HepG2 (cell line): ENCODE measurements at regions not wholly inside any gene's neighbourhood (a gene's known extent, or its start where the extent isn't known, plus 50 kb on each side); places are given as distances from the start of the nearest gene placed in this dataset.
"Not testable (repeated sequence)": the region's sequence is repeated elsewhere in the genome, so short reads cannot be mapped to it uniquely, and the experiment has no call there.

Experiments
- ATAC-seq: fragments of 200-7000 bp; cut with Tn5 transposase; 3 replicates; pipeline ENCODE4 v1.9.1; 2020; ENCODE audit warnings: mild to moderate bottlenecking, moderate library complexity
- BruUV-seq: library from RNA; stranded (reverse); fragments of 400-500 nt; replicated peaks from 2 replicates; lab custom pipeline; 2021; lab: Mats Ljungman, UMichigan
- CTCF ChIA-PET: fragments of 300-600 bp; formaldehyde crosslinking; extraction: SDS; loops from one replicate; lab custom pipeline; 2021; ENCODE audit warnings: low total read pairs, inconsistent platforms, low intra/inter-chr PET ratio; lab: Yijun Ruan, JAX
- POLR2A ChIA-PET: fragments of 350-600 bp; sonication (Branson Sonifier 250); formaldehyde crosslinking; loops from one replicate; lab custom pipeline; 2020; ENCODE audit warnings: antibody characterized with exemption, inconsistent platforms; lab: Yijun Ruan, JAX
- DNase-seq: peaks from one replicate; pipeline ENCODE4 v3.0.0-alpha.2; 2015; ENCODE audit warnings: low spot score
- FAIRE-seq: peaks from 3 replicates; lab custom pipeline; 2011; peaks lifted over from hg19 to GRCh38; lab: Jason Lieb, UNC
- H2AFZ ChIP-seq: one replicate; pipeline ENCODE4 v1.6.1; 2011; ENCODE audit warnings: low read length, inconsistent platforms
- H3K27ac ChIP-seq: fragments of 300-600 bp; 3 replicates; pipeline ENCODE4 v1.8.0; 2011; ENCODE audit warnings: mixed run types, mild to moderate bottlenecking, mixed read lengths, low read length, inconsistent platforms; ENCODE audit not compliant: insufficient read depth; ENCODE audit errors: extremely low read length
- H3K27me3 ChIP-seq, 2 experiments: fragments of 200-600 bp in 1 of 2; 2 replicates in 1 of 2; 3 replicates in 1 of 2; pipeline versions ENCODE4 v1.6.0 to v1.8.0; 2011; ENCODE audit warnings: low read length in 2 of 2, mild to moderate bottlenecking in 2 of 2, moderate library complexity in 2 of 2, inconsistent platforms in 1 of 2; ENCODE audit not compliant: insufficient read depth in 2 of 2, control insufficient read depth in 1 of 2
- H3K36me3 ChIP-seq, 2 experiments: fragments of 200-600 bp in 1 of 2; replicated peaks in 1 of 2; 2 replicates in 1 of 2; 3 replicates in 1 of 2; pipeline versions ENCODE4 v1.5.1 to v1.8.0; 2011; ENCODE audit warnings: low read length in 2 of 2, inconsistent platforms in 1 of 2; ENCODE audit not compliant: insufficient read depth in 2 of 2, control insufficient read depth in 1 of 2
- H3K4me1 ChIP-seq: 2 replicates; pipeline ENCODE4 v1.5.1; 2012; ENCODE audit warnings: low read length, inconsistent platforms; ENCODE audit not compliant: insufficient read depth
- H3K4me2 ChIP-seq: 2 replicates; pipeline ENCODE4 v1.6.0; 2011; ENCODE audit warnings: low read depth, low read length, inconsistent platforms
- H3K4me3 ChIP-seq, 3 experiments: fragments of 200-600 bp in 1 of 3; sonication (generic), shearing (Covaris generic) in 1 of 3; replicated peaks in 1 of 3; 2 replicates each; pipeline ENCODE4 v1.5.1; 2011 to 2016; ENCODE audit warnings: low read length in 3 of 3, inconsistent platforms in 2 of 3, low read depth in 2 of 3, mild to moderate bottlenecking in 2 of 3, control low read depth in 1 of 3, mixed read lengths in 1 of 3; ENCODE audit not compliant: insufficient read depth in 1 of 3
- H3K79me2 ChIP-seq: one replicate; pipeline ENCODE4 v1.6.1; 2011; ENCODE audit warnings: low read length, inconsistent platforms; ENCODE audit not compliant: insufficient read depth
- H3K9ac ChIP-seq: 2 replicates; pipeline ENCODE4 v1.6.0; 2011; ENCODE audit warnings: mild to moderate bottlenecking, low read depth, low read length, inconsistent platforms; ENCODE audit not compliant: insufficient read depth
- H3K9me3 ChIP-seq: 2 replicates; pipeline ENCODE4 v1.5.1; 2012; ENCODE audit warnings: mild to moderate bottlenecking, low read length
- H4K20me1 ChIP-seq: 2 replicates; pipeline ENCODE4 v1.6.0; 2011; ENCODE audit warnings: inconsistent platforms, mild to moderate bottlenecking, low read length, moderate library complexity; ENCODE audit not compliant: insufficient read depth
- ATF7 ChIP-seq, 2 experiments: fragments of 450-650 bp in 1 of 2; sonication (generic) in 1 of 2; formaldehyde crosslinking in 1 of 2; IDR thresholded peaks; 2 replicates each; pipeline versions ENCODE4 v1.4.0 to v1.6.1; 2016 to 2020; ENCODE audit warnings: antibody characterized with exemption in 1 of 2, mild to moderate bottlenecking in 1 of 2, missing genetic modification reagents in 1 of 2
- whole genome bisulfite sequencing: methylation state at CpG from one replicate; pipeline ENCODE4 v1.1.6; 2017; ENCODE audit warnings: low lambda C conversion rate; 5-methylcytosine and 5-hydroxymethylcytosine counted together
- in situ Hi-C: cut with HindIII; loops from 2 replicates; pipeline ENCODE4 v1.10.0; 2017; ENCODE audit warnings: low pct_unique_long_range_greater_than_20kb; ENCODE audit not compliant: extremely low pct_ligation_motif_present
- intact Hi-C: fragments of 100-400 bp; cut with micrococcal nuclease; formaldehyde crosslinking; loops from one replicate; pipeline ENCODE4 v1.10.0; 2022; ENCODE audit not compliant: unreplicated experiment
- TF ChIP-seq, protein P1 (sequence below): sonication (generic); formaldehyde crosslinking; IDR thresholded peaks from 2 replicates; pipeline ENCODE4 v1.4.0; 2020; ENCODE audit warnings: missing genetic modification reagents

DNA sequence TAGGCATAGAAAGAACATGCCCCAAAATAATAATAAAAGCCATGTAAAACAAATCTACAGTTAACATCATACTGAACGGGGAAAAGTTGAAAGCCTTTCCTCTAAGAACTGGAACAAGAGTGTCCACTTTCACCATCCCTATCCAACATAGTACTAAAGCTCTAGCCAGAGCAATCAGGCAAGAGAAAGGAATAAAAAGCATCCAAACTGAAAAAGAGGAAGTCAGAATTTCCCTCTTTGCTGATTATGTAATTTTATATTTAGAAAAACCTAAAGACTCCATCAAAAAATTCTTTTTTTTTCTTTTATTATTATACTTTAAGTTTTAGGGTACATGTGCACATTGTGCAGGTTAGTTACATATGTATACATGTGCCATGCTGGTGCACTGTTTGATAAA, 661.6 kb upstream of the CBLB start:
- H3K27ac ChIP-seq, result no peak overlapping the region
- no peak overlapping the region for H3K9ac ChIP-seq
- H3K27me3 ChIP-seq, result no peaks in the 10 kb centered on the region
- no peak for FAIRE-seq
- ATAC-seq, result no peak
- no peak overlapping the region for H3K4me3 ChIP-seq
- peaks cover 13% of the 10 kb centered on the region; the same call in 1 of the 2 replicates for H3K9me3 ChIP-seq
- no TSS peak for BruUV-seq
- no peaks in the 10 kb centered on the region for H3K4me1 ChIP-seq
- in situ Hi-C loops, result no loop called here
- no peak overlapping the region for H3K4me2 ChIP-seq
- no peak for DNase-seq
- 0% methylated on average over 1 of the region's 1 CpG for WGBS
- H3K79me2 ChIP-seq, result no peaks in the 10 kb centered on the region
- CTCF ChIA-PET, result no interaction called here
- POLR2A ChIA-PET, result no interaction called here
- H3K36me3 ChIP-seq, result no peaks in the 10 kb centered on the region
- intact Hi-C loops, result no loop called here
- no peak overlapping the region for H2AFZ ChIP-seq
- TF ChIP-seq, protein P1, sequence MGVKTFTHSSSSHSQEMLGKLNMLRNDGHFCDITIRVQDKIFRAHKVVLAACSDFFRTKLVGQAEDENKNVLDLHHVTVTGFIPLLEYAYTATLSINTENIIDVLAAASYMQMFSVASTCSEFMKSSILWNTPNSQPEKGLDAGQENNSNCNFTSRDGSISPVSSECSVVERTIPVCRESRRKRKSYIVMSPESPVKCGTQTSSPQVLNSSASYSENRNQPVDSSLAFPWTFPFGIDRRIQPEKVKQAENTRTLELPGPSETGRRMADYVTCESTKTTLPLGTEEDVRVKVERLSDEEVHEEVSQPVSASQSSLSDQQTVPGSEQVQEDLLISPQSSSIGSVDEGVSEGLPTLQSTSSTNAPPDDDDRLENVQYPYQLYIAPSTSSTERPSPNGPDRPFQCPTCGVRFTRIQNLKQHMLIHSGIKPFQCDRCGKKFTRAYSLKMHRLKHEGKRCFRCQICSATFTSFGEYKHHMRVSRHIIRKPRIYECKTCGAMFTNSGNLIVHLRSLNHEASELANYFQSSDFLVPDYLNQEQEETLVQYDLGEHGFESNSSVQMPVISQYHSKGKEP (CRISPR knock-in tag), result no peak
- no peaks in the 10 kb centered on the region for H4K20me1 ChIP-seq

DNA sequence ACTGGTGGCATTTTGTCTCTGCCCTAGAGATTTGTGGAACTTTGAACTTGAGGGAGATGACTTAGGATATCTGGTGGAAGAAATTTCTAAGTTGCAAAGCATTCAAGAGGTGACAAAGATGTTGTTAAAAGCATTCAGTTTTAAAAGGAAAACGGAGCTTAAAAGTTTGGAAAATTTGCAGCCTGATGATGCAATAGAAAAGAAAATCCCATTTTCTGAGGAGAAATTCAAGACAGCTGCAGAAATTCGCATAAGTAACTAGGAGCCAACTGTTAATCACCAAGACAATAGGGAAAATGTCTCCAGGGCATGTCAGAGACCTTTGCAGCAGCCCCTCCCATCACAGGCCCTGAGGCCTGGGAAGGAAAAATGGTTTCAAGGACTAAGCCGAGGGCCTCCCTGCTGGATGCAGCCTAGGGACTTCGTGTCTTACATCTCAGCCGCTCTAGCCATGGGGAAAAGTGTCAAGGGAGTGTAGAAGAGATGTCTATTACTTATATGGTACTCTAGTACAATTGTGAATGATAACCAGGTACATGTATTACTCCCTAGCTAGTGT, 663.0 kb upstream of the CBLB start:
- in situ Hi-C loops; H3K4me3 ChIP-seq; H3K79me2 ChIP-seq; FAIRE-seq; POLR2A ChIA-PET; H3K4me2 ChIP-seq; H3K4me1 ChIP-seq; H3K27me3 ChIP-seq; intact Hi-C loops; CTCF ChIA-PET; DNase-seq; H3K27ac ChIP-seq; BruUV-seq; H4K20me1 ChIP-seq; H3K36me3 ChIP-seq; H2AFZ ChIP-seq; H3K9ac ChIP-seq; ATAC-seq; TF ChIP-seq ATF7 (CRISPR knock-in tag; IDR thresholded peaks at IDR 0.05): not testable (repeated sequence)
- H3K9me3 ChIP-seq, result peaks cover 13% of the 10 kb centered on the region; the same call in 1 of the 2 replicates
- WGBS, result 2% methylated on average over 5 of the region's 5 CpGs
- TF ChIP-seq ATF7 (IDR thresholded peaks at IDR 0.05), result 0 out of 2 replicates have a peak, but pooled peaks have one; percentile 5
- TF ChIP-seq, all 625 proteins: peak for 1; not testable (repeated sequence) for 624
